ENCODE measurements at regions not wholly inside any gene's neighbourhood (a gene's known extent, or its start where the extent isn't known, plus 50 kb on each side); places are given as distances from the start of the nearest gene placed in this dataset.

- TF ChIP-seq EZH2phosphoT487 (IDR thresholded peaks at IDR 0.05; ENCODE audit: low read depth) (no peak), CTCF (IDR thresholded peaks at IDR 0.05; ENCODE audit: low read depth, low read length) (no peak)
- Histone ChIP-seq H3K4me2 (ENCODE audit: low read length) (no peak overlapping the region), H3K4me3 (ENCODE audit: low read length) (no peak overlapping the region), H3K9ac (ENCODE audit: low read length) (no peak overlapping the region), H4K20me1 (ENCODE audit: insufficient read depth, low read length) (no peaks in the 10 kb centered on the region), H3K27ac (ENCODE audit: low read length) (no peak overlapping the region), H3K9me3 (ENCODE audit: insufficient read depth, low read length) (no peaks in the 10 kb centered on the region), H2AFZ (ENCODE audit: low read depth, low read length) (no peak overlapping the region), H3K4me1 (ENCODE audit: low read length) (no peaks in the 10 kb centered on the region), H3K79me2 (ENCODE audit: low read length) (no peaks in the 10 kb centered on the region), H3K27me3 (ENCODE audit: low read depth, low read length) (no peaks in the 10 kb centered on the region; the same call in 1 of the 2 replicates), H3K36me3 (replicated peaks; ENCODE audit: low read depth, low read length) (no peaks in the 10 kb centered on the region)
These were observed 107.2 kb downstream of the C16orf95 start for GRCh38 chr16:87209808-87210512.

GRCh38 chr16:87210894-87211293 lies 106.3 kb downstream of the C16orf95 start:
- Histone ChIP-seq H3K27me3 (ENCODE audit: low read depth, low read length) (no peaks in the 10 kb centered on the region; the same call in 1 of the 2 replicates), H2AFZ (ENCODE audit: low read depth, low read length) (no peak overlapping the region), H3K36me3 (replicated peaks; ENCODE audit: low read depth, low read length) (no peaks in the 10 kb centered on the region), H3K27ac (ENCODE audit: low read length) (no peak overlapping the region), H3K4me1 (ENCODE audit: low read length) (no peaks in the 10 kb centered on the region), H3K9me3 (ENCODE audit: insufficient read depth, low read length) (no peaks in the 10 kb centered on the region), H3K79me2 (ENCODE audit: low read length) (no peaks in the 10 kb centered on the region), H3K4me2 (ENCODE audit: low read length) (no peak overlapping the region), H3K4me3 (ENCODE audit: low read length) (no peak overlapping the region), H3K9ac (ENCODE audit: low read length) (no peak overlapping the region), H4K20me1 (ENCODE audit: insufficient read depth, low read length) (no peaks in the 10 kb centered on the region)
- no peak for TF ChIP-seq EZH2phosphoT487 (IDR thresholded peaks at IDR 0.05; ENCODE audit: low read depth)
- TF ChIP-seq CTCF (IDR thresholded peaks at IDR 0.05; ENCODE audit: low read depth, low read length), result no peak

GRCh38 chr16:87212026-87212425 lies 105.2 kb downstream of the C16orf95 start:
- TF ChIP-seq CTCF (IDR thresholded peaks at IDR 0.05; ENCODE audit: low read depth, low read length) (no peak), EZH2phosphoT487 (IDR thresholded peaks at IDR 0.05; ENCODE audit: low read depth) (no peak)
- no peak overlapping the region for H2AFZ ChIP-seq (ENCODE audit: low read depth, low read length)
- no peaks in the 10 kb centered on the region for H3K9me3 ChIP-seq (ENCODE audit: insufficient read depth, low read length)
- H3K4me3 ChIP-seq (ENCODE audit: low read length), result no peak overlapping the region
- no peak overlapping the region for H3K4me2 ChIP-seq (ENCODE audit: low read length)
- no peaks in the 10 kb centered on the region for H3K4me1 ChIP-seq (ENCODE audit: low read length)
- H3K36me3 ChIP-seq (replicated peaks; ENCODE audit: low read depth, low read length), result no peaks in the 10 kb centered on the region
- no peaks in the 10 kb centered on the region for H4K20me1 ChIP-seq (ENCODE audit: insufficient read depth, low read length)
- no peak overlapping the region for H3K9ac ChIP-seq (ENCODE audit: low read length)
- no peaks in the 10 kb centered on the region; the same call in 1 of the 2 replicates for H3K27me3 ChIP-seq (ENCODE audit: low read depth, low read length)
- H3K27ac ChIP-seq (ENCODE audit: low read length), result no peak overlapping the region
- no peaks in the 10 kb centered on the region for H3K79me2 ChIP-seq (ENCODE audit: low read length)

GRCh38 chr16:87213536-87213935 lies 103.7 kb downstream of the C16orf95 start:
- Histone ChIP-seq H3K27ac (ENCODE audit: low read length) (no peak overlapping the region), H3K36me3 (replicated peaks; ENCODE audit: low read depth, low read length) (no peaks in the 10 kb centered on the region), H3K9me3 (ENCODE audit: insufficient read depth, low read length) (no peaks in the 10 kb centered on the region), H3K4me3 (ENCODE audit: low read length) (no peak overlapping the region), H2AFZ (ENCODE audit: low read depth, low read length) (no peak overlapping the region), H4K20me1 (ENCODE audit: insufficient read depth, low read length) (no peaks in the 10 kb centered on the region), H3K9ac (ENCODE audit: low read length) (no peak overlapping the region), H3K79me2 (ENCODE audit: low read length) (no peaks in the 10 kb centered on the region), H3K4me2 (ENCODE audit: low read length) (no peak overlapping the region), H3K4me1 (ENCODE audit: low read length) (no peaks in the 10 kb centered on the region), H3K27me3 (ENCODE audit: low read depth, low read length) (no peaks in the 10 kb centered on the region)
- TF ChIP-seq CTCF (IDR thresholded peaks at IDR 0.05; ENCODE audit: low read depth, low read length) (no peak), EZH2phosphoT487 (IDR thresholded peaks at IDR 0.05; ENCODE audit: low read depth) (no peak)
